ENCODE measurements at regions not wholly inside any gene's neighbourhood (a gene's known extent, or its start where the extent isn't known, plus 50 kb on each side); places are given as distances from the start of the nearest gene placed in this dataset.

- DNase-seq (ENCODE audit: low spot score in 2 of 2): no peak
- TF ChIP-seq POLR2A (IDR thresholded peaks at IDR 0.05): no peak
- TF ChIP-seq, protein P1, sequence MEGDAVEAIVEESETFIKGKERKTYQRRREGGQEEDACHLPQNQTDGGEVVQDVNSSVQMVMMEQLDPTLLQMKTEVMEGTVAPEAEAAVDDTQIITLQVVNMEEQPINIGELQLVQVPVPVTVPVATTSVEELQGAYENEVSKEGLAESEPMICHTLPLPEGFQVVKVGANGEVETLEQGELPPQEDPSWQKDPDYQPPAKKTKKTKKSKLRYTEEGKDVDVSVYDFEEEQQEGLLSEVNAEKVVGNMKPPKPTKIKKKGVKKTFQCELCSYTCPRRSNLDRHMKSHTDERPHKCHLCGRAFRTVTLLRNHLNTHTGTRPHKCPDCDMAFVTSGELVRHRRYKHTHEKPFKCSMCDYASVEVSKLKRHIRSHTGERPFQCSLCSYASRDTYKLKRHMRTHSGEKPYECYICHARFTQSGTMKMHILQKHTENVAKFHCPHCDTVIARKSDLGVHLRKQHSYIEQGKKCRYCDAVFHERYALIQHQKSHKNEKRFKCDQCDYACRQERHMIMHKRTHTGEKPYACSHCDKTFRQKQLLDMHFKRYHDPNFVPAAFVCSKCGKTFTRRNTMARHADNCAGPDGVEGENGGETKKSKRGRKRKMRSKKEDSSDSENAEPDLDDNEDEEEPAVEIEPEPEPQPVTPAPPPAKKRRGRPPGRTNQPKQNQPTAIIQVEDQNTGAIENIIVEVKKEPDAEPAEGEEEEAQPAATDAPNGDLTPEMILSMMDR (IDR thresholded peaks at IDR 0.05): no peak
- no peak for TF ChIP-seq EP300 (IDR thresholded peaks at IDR 0.05)
- Histone ChIP-seq H3K4me3 (no peak overlapping the region), H3K27ac (no peak overlapping the region), H3K36me3 (no peaks in the 10 kb centered on the region), H3K4me1 (no peaks in the 10 kb centered on the region), H3K9me3 (peaks cover 0 to 5% (median 0%) of the 10 kb centered on the region in 4 donors), H3K27me3 (no peaks in the 10 kb centered on the region)
- 44 to 45% methylated on average over 1 of the region's 1 CpG for WGBS, 2 donors
These were observed 109.4 kb upstream of the PRLR start for GRCh38 chr5:35339616-35340100.

DNA sequence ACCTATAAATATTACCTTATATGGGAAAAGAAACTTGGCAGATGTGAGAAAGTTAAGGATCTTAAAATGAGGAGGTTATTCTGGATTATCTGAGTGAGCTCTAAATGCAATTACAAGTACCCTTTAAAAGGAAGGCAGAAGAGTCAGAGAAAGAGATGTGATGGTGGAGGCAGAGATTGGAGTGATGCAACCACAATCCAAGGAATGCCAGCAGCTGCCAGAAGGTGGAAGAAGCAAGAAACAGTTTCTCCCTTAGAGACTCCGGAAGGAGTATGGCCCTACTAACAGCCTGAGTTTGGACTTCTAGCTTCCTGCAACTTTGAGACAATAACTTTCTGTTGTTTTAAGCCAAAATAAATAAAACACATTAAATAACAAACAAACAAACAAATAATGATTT, 108.7 kb upstream of the PRLR start:
- Histone ChIP-seq H3K36me3 (no peaks in the 10 kb centered on the region), H3K4me3 (no peak overlapping the region), H3K27ac (no peak overlapping the region), H3K4me1 (no peaks in the 10 kb centered on the region), H3K9me3 (peaks cover 0 to 5% (median 0%) of the 10 kb centered on the region in 4 donors), H3K27me3 (no peaks in the 10 kb centered on the region)
- DNase-seq (ENCODE audit: low spot score in 2 of 2): no peak
- 92 to 97% methylated on average over 1 of the region's 1 CpG for WGBS, 2 donors
- TF ChIP-seq EP300 (IDR thresholded peaks at IDR 0.05) (no peak), POLR2A (IDR thresholded peaks at IDR 0.05) (no peak)
- TF ChIP-seq, protein P1 (IDR thresholded peaks at IDR 0.05): no peak

- Histone ChIP-seq H3K9me3 (peaks cover 0 to 5% (median 0%) of the 10 kb centered on the region in 4 donors), H3K36me3 (no peaks in the 10 kb centered on the region), H3K4me1 (no peaks in the 10 kb centered on the region), H3K4me3 (no peak overlapping the region), H3K27ac (no peak overlapping the region), H3K27me3 (no peaks in the 10 kb centered on the region)
- TF ChIP-seq, protein P1 (IDR thresholded peaks at IDR 0.05): no peak
- TF ChIP-seq EP300 (IDR thresholded peaks at IDR 0.05): no peak
- TF ChIP-seq POLR2A (IDR thresholded peaks at IDR 0.05): no peak
- DNase-seq (ENCODE audit: low spot score in 2 of 2): no peak
These were observed 107.8 kb upstream of the PRLR start for GRCh38 chr5:35338157-35338453.

DNA sequence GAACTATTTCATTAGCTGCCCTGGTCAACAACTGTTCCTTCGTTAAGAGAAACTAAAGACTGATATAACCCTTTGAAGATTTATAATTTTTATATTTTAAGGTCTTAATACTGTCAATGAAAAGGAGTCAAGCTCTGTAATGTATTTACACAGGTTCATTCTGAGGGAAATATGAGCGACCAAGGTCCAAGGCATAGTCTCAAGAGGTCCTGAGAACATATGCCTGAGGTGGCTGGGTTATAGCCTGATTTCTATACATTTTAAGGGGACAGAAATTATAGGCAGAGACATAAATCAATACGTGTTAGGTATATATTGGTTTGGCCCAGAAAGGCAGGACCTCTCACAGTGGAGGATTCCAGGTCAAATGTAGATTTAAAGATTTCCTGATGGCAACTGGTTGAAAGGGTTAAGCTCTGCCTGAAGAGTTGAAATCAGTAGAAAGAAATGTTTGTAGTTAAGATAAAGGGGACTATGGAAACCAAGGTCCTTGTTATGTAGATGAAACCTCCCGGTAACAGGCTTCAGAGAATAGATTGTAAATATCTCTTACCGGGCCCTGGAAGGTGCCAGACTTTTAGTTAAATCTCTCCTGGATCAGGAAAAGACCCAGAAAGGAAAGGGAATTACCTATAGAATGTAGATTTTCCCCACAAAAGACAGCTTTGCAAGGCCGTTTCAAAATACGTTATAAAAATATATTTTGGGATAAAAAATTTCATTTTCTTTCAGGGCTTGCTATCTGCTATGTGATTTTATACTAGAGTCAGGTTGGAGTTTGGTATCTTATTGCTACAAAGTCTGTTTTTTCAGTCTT, 107.3 kb upstream of the PRLR start:
- H3K36me3 ChIP-seq: no peaks in the 10 kb centered on the region
- 68% methylated on average over 7 of the region's 7 CpGs for WGBS, 2 donors
- DNase-seq (ENCODE audit: low spot score in 2 of 2): no peak
- H3K4me1 ChIP-seq: no peaks in the 10 kb centered on the region
- H3K9me3 ChIP-seq: peaks cover 0 to 5% (median 0%) of the 10 kb centered on the region in 4 donors
- TF ChIP-seq POLR2A (IDR thresholded peaks at IDR 0.05): no peak
- TF ChIP-seq EP300 (IDR thresholded peaks at IDR 0.05): no peak
- TF ChIP-seq, protein P1 (IDR thresholded peaks at IDR 0.05): no peak
- H3K27ac ChIP-seq: no peak overlapping the region
- no peak overlapping the region for H3K4me3 ChIP-seq
- H3K27me3 ChIP-seq: no peaks in the 10 kb centered on the region

DNA sequence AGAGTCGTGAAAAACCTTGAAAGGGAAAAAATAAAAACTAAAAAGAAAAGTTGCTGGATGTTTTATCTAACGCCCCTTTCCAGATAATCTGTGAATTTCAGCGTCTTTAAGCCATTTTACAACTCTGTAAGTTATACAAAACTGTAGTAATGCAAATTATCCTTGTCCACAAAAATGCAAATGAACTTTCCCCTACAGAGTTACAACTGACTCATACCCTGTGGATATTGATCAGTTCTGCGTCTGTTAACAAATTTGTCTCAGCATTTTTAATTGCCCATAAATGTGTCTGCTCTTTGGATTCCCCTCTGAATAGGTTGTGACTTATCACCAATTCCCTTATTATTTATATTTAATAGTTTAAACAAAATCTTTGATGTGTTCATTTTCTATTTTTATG, 105.9 kb upstream of the PRLR start:
- DNase-seq (ENCODE audit: low spot score in 2 of 2): no peak
- H3K4me3 ChIP-seq: no peak overlapping the region
- H3K9me3 ChIP-seq: peaks cover 0 to 5% (median 0%) of the 10 kb centered on the region in 4 donors
- no peaks in the 10 kb centered on the region for H3K4me1 ChIP-seq
- H3K27me3 ChIP-seq: no peaks in the 10 kb centered on the region
- H3K27ac ChIP-seq: no peak overlapping the region
- no peaks in the 10 kb centered on the region for H3K36me3 ChIP-seq
- WGBS, 2 donors: 84 to 91% methylated on average over 4 of the region's 4 CpGs
- TF ChIP-seq, protein P1 (IDR thresholded peaks at IDR 0.05): no peak

Data from tibial nerve (tissue), 4 donors.